DOHH2 (cell line): ENCODE measurements at regions not wholly inside any gene's neighbourhood (a gene's known extent, or its start where the extent isn't known, plus 50 kb on each side); places are given as distances from the start of the nearest gene placed in this dataset.

ENCODE experiments used
- EZH2phosphoT487 ChIP-seq: fragments of 200-600 bp; sonication (generic); IDR thresholded peaks from 2 replicates; pipeline ENCODE4 v1.6.1; 2017; ENCODE audit warnings: borderline replicate concordance, mild to moderate bottlenecking, antibody characterized with exemption, low read length, moderate library complexity, mixed read lengths
- TF ChIP-seq, protein P1 (sequence below): fragments of 200-600 bp; sonication (generic); IDR thresholded peaks from one replicate; pipeline ENCODE4 v1.5.1; 2014; ENCODE audit warnings: antibody characterized with exemption, mild to moderate bottlenecking, low read depth, low read length; ENCODE audit not compliant: poor library complexity, severe bottlenecking

DNA sequence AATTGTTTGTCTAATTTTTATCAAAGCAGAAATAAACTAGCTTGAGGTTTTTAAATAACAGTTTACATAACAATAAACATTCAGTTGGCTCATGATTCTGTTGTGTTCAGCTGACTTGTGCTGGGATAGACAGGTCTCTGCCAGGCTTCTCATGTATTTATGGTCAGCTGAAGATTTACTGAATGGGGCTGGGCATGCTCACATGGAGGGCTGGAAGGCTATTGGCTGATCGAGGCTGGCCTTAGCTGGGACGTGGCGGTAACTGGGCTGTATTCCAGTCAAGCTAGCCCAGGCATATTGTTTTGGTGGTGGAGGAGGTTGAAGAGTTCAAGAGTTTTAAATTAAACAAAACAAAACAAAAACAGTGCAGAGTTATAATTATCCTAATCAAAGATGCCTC lies 251.0 kb upstream of the MTPN start:
- TF ChIP-seq, protein P1, sequence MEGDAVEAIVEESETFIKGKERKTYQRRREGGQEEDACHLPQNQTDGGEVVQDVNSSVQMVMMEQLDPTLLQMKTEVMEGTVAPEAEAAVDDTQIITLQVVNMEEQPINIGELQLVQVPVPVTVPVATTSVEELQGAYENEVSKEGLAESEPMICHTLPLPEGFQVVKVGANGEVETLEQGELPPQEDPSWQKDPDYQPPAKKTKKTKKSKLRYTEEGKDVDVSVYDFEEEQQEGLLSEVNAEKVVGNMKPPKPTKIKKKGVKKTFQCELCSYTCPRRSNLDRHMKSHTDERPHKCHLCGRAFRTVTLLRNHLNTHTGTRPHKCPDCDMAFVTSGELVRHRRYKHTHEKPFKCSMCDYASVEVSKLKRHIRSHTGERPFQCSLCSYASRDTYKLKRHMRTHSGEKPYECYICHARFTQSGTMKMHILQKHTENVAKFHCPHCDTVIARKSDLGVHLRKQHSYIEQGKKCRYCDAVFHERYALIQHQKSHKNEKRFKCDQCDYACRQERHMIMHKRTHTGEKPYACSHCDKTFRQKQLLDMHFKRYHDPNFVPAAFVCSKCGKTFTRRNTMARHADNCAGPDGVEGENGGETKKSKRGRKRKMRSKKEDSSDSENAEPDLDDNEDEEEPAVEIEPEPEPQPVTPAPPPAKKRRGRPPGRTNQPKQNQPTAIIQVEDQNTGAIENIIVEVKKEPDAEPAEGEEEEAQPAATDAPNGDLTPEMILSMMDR, result no peak
- no peak for TF ChIP-seq EZH2phosphoT487
